Cardiac fibroblast (primary cell): ENCODE measurements at regions not wholly inside any gene's neighbourhood (a gene's known extent, or its start where the extent isn't known, plus 50 kb on each side); places are given as distances from the start of the nearest gene placed in this dataset.

Experiments
- DNase-seq, 2 donors: peaks; one replicate each; pipeline versions ENCODE4 v3.0.0 to v3.0.0-alpha.2; 2010; ENCODE audit warnings: low read depth in 2 of 2
- H3K4me3 ChIP-seq, 2 donors: replicated peaks in 1 of 2; 1 replicate in 1 of 2; 2 replicates in 1 of 2; pipeline ENCODE4 v1.5.1; 2011; ENCODE audit warnings: low read depth in 2 of 2, low read length in 2 of 2, mild to moderate bottlenecking in 2 of 2, moderate library complexity in 1 of 2
- TF ChIP-seq, protein P1 (sequence below): IDR thresholded peaks from one replicate; pipeline ENCODE4 v1.5.1; 2011; ENCODE audit warnings: low read depth, mild to moderate bottlenecking, low read length, inconsistent platforms

DNA sequence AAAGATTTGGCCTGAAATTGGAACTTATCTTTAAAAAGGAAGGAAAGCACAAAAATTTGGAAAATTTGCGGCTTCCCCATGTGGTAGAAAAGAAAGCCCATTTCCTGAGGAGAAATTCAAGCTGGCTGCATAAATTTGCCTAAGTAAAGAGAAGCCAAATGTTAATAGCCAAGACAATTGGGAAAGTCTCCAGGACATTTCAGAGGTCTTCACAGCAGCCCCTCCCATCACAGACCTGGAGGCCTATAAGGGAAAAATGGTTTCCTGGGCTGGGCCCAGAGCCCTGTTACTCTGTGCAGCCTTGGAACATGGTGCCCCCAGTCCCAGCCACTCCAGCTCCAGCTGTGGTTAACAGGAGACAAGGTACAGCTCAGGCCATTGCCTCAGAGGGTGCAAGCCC, 736.5 kb downstream of the HACE1 start:
- no peak overlapping the region for H3K4me3 ChIP-seq
- TF ChIP-seq, protein P1, sequence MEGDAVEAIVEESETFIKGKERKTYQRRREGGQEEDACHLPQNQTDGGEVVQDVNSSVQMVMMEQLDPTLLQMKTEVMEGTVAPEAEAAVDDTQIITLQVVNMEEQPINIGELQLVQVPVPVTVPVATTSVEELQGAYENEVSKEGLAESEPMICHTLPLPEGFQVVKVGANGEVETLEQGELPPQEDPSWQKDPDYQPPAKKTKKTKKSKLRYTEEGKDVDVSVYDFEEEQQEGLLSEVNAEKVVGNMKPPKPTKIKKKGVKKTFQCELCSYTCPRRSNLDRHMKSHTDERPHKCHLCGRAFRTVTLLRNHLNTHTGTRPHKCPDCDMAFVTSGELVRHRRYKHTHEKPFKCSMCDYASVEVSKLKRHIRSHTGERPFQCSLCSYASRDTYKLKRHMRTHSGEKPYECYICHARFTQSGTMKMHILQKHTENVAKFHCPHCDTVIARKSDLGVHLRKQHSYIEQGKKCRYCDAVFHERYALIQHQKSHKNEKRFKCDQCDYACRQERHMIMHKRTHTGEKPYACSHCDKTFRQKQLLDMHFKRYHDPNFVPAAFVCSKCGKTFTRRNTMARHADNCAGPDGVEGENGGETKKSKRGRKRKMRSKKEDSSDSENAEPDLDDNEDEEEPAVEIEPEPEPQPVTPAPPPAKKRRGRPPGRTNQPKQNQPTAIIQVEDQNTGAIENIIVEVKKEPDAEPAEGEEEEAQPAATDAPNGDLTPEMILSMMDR, result no peak
- no peak for DNase-seq

DNA sequence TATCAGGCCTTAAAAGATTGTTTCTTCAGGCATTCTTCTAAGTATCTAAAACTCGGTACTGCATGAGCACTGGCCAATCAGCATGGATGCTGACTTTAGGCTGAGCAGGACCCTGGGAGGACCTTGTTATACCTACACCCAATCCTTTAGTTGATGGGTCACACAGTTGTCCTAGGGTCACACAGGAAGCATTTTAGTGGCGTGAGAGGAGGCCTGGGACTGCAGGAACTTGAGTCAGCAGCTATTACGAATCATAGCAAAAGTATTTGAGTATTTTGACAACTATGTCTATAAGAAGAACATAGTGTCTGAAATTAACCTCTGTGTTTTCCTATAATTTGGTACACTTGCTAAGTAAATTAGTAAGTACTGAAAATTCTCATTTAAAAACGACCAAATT, 741.4 kb downstream of the HACE1 start:
- peak in 1 of 2 donors; percentile 94 for DNase-seq
- no peak overlapping the region for H3K4me3 ChIP-seq
- TF ChIP-seq, protein P1, result no peak

DNA sequence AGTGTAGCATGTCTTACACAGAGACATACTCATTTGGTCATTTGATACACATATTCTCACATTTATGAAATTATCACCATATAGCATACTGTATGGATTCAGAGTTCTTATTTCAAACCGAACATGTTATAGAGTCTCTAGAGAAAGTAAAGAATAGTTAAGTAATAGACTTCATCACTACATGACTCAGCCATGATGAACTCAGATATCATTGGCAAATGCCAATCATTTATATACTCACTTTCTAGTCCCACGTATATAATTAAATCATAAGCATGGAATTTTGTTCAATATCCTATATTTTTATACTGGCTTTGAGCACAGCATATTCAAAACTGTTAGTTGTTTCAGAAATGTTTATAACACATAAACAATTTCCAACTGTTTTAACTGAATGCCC, 749.9 kb downstream of the HACE1 start:
- no peak for DNase-seq
- H3K4me3 ChIP-seq, result no peak overlapping the region
- TF ChIP-seq, protein P1, result no peak

DNA sequence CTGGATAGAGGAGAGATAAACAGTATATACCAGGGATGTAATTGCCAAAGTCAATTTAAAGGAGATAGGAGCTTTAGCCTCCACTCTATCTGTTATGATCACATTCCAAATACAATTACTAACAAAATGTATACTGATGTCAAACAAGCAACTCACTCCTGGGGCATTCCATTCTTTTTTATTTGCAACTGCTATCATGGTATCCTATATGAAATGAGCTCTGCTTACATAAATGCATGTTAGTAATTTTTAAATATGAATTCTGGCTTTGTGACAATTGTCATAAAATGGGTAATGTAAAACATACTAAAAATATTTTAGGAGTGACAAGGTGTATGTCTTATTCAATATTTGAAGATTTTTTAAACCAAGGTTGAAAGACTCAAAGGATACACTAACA, 751.1 kb downstream of the HACE1 start:
- DNase-seq, result no peak
- no peak overlapping the region for H3K4me3 ChIP-seq
- TF ChIP-seq, protein P1, result no peak

DNA sequence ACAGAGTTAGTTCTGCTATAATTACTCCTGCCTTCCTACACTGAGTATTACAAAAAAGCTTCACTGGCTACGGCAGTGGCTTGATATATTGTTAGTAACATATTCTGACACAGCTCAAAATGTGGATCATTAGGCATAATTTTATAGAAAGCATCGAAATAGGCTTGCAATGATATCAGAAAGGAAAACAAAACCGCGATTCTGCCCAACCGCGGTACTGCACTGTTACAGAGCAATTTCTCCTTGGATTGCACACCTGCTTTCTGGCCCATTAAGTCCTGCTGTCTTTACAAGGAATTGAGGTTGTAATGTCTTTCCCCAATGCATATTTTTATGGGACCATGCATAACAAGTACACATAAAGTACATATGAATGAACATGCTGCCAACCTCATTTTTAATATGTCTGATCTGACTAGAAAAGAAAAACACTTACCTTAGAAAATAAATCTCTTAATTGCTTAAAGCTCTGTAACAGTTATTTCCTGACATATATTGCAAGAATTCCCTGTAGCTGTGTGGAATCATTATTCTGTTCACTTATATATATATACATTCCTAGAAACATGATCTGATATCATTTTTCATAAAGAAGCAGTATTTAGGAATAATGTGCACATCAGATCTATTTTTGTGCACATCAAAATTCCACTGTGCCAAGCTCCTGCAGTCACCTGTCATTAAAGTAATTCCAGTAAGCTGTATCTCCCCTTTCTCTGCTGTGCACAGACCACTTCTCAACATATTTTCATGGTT, 763.9 kb downstream of the HACE1 start:
- DNase-seq, result no peak
- TF ChIP-seq, protein P1, result no peak
- H3K4me3 ChIP-seq, result no peak overlapping the region

DNA sequence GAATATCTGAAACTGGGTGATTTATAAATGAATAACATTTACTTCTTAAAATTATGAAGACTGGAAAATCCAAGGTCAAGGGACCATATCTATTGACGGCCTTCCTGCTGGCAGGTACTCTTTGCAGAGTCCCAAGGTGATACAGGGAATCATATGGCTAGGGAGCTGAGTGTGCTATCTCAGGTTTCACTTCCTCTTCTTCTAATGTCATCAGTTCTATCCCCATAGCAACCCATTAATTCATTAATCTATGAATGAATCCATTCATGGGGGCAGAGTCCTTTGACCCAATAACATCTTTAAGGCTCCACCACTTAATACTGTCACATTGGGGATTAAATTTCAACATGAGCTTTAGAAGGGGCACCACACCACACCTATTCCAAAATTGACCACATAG, 772.0 kb downstream of the HACE1 start:
- TF ChIP-seq, protein P1, result no peak
- no peak overlapping the region for H3K4me3 ChIP-seq
- DNase-seq, result no peak

DNA sequence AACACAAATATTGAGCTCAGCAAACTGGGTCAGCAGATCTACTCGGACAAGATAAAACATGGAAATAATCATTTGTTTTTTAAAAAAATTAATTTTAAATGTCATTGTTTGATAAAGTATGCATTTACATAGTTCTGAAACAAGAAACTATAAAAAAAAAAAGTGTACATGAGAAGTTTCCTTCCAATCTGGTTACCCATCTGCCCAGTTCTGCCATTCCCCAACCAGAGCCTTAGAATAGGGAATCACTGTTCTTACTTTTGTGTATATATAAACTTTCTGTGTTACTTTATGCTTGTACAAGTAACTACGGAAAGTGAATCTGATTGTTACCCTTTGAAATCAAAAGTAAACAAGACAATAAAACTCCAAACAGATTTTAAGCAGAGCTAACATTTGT, 791.4 kb downstream of the HACE1 start:
- DNase-seq, result no peak
- H3K4me3 ChIP-seq, result no peak overlapping the region
- TF ChIP-seq, protein P1, result no peak
